ENCODE measurements at regions not wholly inside any gene's neighbourhood (a gene's known extent, or its start where the extent isn't known, plus 50 kb on each side); places are given as distances from the start of the nearest gene placed in this dataset.

DNA sequence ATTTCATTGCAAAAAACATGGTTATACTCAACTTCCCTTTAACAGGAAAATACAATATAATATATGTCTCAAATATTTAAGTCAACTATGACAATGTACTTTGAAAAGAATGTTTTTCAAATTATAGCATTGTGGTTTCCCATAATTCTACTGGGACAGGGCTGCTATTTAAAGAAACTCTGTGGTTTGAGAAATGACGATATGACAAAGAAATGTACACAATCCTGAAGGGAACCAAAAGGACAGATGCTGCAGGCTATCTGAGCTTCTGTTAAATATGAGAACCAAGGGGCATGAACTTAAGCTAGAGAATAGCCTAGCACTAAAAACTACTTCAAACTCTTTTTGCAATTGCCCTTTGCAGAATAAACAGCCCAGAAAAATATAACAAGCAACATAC is 415.9 kb downstream of the GRB14 start:
- no peak for TF ChIP-seq NFIC (IDR thresholded peaks at IDR 0.05)
- no peak for TF ChIP-seq YY1 (IDR thresholded peaks at IDR 0.05; ENCODE audit: low read depth)
- TF ChIP-seq EP300 (IDR thresholded peaks at IDR 0.05; ENCODE audit: borderline replicate concordance): no peak
- TF ChIP-seq CEBPB (IDR thresholded peaks at IDR 0.05): no peak
- TF ChIP-seq, protein P1, sequence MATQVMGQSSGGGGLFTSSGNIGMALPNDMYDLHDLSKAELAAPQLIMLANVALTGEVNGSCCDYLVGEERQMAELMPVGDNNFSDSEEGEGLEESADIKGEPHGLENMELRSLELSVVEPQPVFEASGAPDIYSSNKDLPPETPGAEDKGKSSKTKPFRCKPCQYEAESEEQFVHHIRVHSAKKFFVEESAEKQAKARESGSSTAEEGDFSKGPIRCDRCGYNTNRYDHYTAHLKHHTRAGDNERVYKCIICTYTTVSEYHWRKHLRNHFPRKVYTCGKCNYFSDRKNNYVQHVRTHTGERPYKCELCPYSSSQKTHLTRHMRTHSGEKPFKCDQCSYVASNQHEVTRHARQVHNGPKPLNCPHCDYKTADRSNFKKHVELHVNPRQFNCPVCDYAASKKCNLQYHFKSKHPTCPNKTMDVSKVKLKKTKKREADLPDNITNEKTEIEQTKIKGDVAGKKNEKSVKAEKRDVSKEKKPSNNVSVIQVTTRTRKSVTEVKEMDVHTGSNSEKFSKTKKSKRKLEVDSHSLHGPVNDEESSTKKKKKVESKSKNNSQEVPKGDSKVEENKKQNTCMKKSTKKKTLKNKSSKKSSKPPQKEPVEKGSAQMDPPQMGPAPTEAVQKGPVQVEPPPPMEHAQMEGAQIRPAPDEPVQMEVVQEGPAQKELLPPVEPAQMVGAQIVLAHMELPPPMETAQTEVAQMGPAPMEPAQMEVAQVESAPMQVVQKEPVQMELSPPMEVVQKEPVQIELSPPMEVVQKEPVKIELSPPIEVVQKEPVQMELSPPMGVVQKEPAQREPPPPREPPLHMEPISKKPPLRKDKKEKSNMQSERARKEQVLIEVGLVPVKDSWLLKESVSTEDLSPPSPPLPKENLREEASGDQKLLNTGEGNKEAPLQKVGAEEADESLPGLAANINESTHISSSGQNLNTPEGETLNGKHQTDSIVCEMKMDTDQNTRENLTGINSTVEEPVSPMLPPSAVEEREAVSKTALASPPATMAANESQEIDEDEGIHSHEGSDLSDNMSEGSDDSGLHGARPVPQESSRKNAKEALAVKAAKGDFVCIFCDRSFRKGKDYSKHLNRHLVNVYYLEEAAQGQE (IDR thresholded peaks at IDR 0.05; ENCODE audit: low read depth): no peak
- TF ChIP-seq FOXM1 (IDR thresholded peaks at IDR 0.05; ENCODE audit: borderline replicate concordance, low read depth): no peak
- TF ChIP-seq TAF1 (IDR thresholded peaks at IDR 0.05; ENCODE audit: low read depth): no peak
- no peak for TF ChIP-seq RAD21 (IDR thresholded peaks at IDR 0.05; ENCODE audit: low read depth)
- no peak for TF ChIP-seq TEAD4 (IDR thresholded peaks at IDR 0.05)
- TF ChIP-seq, protein P2, sequence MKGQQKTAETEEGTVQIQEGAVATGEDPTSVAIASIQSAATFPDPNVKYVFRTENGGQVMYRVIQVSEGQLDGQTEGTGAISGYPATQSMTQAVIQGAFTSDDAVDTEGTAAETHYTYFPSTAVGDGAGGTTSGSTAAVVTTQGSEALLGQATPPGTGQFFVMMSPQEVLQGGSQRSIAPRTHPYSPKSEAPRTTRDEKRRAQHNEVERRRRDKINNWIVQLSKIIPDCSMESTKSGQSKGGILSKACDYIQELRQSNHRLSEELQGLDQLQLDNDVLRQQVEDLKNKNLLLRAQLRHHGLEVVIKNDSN (IDR thresholded peaks at IDR 0.05): no peak
- TF ChIP-seq, protein P3, sequence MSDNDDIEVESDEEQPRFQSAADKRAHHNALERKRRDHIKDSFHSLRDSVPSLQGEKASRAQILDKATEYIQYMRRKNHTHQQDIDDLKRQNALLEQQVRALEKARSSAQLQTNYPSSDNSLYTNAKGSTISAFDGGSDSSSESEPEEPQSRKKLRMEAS (IDR thresholded peaks at IDR 0.05): no peak
- TF ChIP-seq CREB1 (IDR thresholded peaks at IDR 0.05; ENCODE audit: low read depth): no peak

Measured in Ishikawa (cell line).